ENCODE measurements at regions not wholly inside any gene's neighbourhood (a gene's known extent, or its start where the extent isn't known, plus 50 kb on each side); places are given as distances from the start of the nearest gene placed in this dataset.
A peak's percentile ranks its signal among the peaks of the same experiment; 100 is the strongest.

DNA sequence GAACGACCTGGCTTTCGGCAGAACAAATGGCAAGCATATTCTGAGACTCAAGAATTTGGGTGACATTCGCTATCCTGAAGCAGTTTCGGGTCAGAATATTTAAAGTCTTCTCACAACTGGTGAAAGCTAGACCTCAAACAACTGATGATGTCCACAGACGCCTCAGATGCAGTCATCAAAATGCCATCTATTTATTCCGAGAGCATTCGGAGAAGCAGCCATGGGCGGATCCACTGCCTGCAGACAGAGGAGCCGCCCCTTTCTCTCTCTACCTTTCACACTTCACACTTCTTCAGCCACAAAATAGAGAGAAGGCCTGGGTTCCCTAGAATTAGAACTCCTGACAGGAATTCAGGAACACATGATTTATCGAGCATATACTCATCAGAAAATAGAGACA lies 65.8 kb upstream of the CREB1 start:
- peaks cover 0 to 7% of the 10 kb centered on the region in 2 donors for H3K36me3 Mint-ChIP-seq
- ATAC-seq (replicated peaks) = no peak
- H3K27me3 Mint-ChIP-seq = no peaks in the 10 kb centered on the region
- no peak overlapping the region for H3K27ac Mint-ChIP-seq
- no peak overlapping the region for H3K4me3 Mint-ChIP-seq
- H3K4me1 Mint-ChIP-seq = peaks cover 17 to 20% of the 10 kb centered on the region in 2 donors
- no peaks in the 10 kb centered on the region for H3K9me3 Mint-ChIP-seq
- DNase-seq = no peak

DNA sequence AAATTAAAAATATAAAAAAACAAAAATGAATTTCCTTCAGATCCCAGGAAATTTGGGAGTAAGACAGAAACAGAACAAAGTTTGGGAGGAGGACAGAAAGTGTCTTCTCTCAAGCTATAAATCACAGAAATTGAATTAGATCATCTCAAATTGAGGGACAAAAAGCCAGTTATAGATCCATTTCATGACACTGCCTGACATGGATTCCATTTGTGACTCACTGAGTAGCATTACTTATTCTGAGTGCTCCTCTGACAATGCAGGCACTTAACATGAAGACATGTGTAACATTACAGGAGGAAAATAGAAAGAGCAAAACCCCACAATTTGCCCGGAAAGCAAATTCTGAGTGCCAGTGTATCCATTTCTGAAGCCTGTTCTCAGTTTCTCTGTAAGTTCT lies 63.9 kb upstream of the CREB1 start:
- Mint-ChIP-seq H3K4me3 (no peak overlapping the region), H3K36me3 (peaks cover 0 to 7% of the 10 kb centered on the region in 2 donors), H3K9me3 (no peaks in the 10 kb centered on the region), H3K4me1 (peaks cover under 1 to 9% of the 10 kb centered on the region in 2 donors), H3K27me3 (no peaks in the 10 kb centered on the region), H3K27ac (no peak overlapping the region)
- no peak for ATAC-seq (replicated peaks)
- DNase-seq = no peak

DNA sequence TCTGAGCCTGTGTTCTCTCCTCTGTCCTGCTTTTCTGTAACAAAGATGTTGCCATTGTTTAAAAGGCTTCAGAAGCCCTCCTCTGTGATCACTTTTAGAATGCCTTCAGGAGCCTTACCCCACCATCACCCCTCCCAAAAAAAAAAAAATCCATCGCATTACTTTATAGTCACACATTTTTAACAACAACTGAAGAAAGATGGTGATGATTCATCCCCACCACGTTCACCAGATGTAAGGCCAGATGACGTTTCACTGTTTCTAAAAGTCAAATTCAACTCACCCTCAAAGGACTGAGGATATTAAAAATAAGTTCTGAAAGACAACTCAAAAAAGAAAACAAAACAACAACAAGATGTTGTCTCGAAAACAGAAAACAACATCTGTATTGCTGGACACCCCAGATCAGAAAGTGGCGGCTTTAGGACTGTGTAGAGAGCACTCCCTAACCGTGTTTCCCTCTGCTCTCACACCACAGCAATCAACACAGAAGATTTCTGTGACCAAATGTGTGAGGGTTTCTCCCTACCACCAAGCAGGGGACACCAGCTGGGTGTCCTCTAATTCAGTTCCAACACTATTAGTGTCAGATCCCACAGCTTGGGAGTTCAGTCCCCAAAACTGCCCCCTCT lies 61.9 kb upstream of the CREB1 start:
- Mint-ChIP-seq H3K4me1 (peaks cover 0 to 15% of the 10 kb centered on the region in 2 donors), H3K27ac (peak overlapping the region; percentile 14), H3K9me3 (no peaks in the 10 kb centered on the region), H3K27me3 (no peaks in the 10 kb centered on the region), H3K4me3 (no peak overlapping the region), H3K36me3 (peaks cover 0 to 3% of the 10 kb centered on the region in 2 donors)
- DNase-seq = no peak
- no peak for ATAC-seq (replicated peaks)

DNA sequence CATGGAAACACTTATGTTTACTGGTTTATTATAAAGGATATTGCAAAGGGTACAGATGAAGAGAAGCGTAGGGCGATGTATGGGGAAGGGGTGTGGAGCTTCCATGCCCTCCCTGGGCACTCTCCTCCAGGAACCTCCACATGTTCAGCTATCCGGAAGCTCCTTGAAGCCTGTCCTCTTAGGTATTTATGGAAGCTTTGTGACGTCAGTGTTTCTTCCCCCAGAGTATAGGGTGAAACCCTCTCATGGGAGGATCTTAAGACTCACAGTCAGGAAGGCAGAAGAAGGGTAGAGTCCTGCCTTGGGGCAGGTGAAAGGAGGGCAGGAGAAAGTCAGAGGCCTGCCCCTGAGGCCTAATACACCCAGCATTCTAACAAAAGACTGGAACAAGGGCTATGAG lies 61.3 kb upstream of the CREB1 start:
- ATAC-seq (replicated peaks) = no peak
- Mint-ChIP-seq H3K27me3 (no peaks in the 10 kb centered on the region), H3K27ac (peak overlapping the region; percentile 37), H3K4me1 (peaks cover 0 to 16% of the 10 kb centered on the region in 2 donors), H3K4me3 (no peak overlapping the region), H3K9me3 (no peaks in the 10 kb centered on the region), H3K36me3 (peaks cover 0 to 2% of the 10 kb centered on the region in 2 donors)
- DNase-seq = no peak

DNA sequence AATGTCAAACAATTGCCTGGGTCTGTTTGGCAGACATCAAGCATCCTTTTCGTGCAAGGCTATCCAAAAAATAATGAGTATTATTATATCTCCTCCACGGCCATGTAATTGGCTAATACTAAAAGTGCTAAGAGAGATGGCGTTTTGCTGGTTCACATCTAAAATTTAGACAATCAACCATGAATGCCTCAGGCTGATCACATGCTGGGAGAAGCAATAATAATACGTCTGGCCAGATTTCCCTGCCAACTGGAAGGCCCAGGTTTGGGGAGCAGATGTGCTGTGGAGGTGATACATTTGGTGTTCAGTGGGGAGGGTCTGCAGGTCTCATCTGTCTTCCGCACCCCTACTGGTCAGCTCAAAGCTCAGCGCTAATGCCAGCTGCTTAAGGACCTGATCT lies 60.3 kb upstream of the CREB1 start:
- H3K36me3 Mint-ChIP-seq = no peaks in the 10 kb centered on the region
- no peak for ATAC-seq (replicated peaks)
- H3K4me3 Mint-ChIP-seq = no peak overlapping the region
- H3K27ac Mint-ChIP-seq = no peak overlapping the region
- H3K9me3 Mint-ChIP-seq = no peaks in the 10 kb centered on the region
- peaks cover 2 to 17% of the 10 kb centered on the region in 2 donors for H3K4me1 Mint-ChIP-seq
- no peak for DNase-seq
- H3K27me3 Mint-ChIP-seq = no peaks in the 10 kb centered on the region

DNA sequence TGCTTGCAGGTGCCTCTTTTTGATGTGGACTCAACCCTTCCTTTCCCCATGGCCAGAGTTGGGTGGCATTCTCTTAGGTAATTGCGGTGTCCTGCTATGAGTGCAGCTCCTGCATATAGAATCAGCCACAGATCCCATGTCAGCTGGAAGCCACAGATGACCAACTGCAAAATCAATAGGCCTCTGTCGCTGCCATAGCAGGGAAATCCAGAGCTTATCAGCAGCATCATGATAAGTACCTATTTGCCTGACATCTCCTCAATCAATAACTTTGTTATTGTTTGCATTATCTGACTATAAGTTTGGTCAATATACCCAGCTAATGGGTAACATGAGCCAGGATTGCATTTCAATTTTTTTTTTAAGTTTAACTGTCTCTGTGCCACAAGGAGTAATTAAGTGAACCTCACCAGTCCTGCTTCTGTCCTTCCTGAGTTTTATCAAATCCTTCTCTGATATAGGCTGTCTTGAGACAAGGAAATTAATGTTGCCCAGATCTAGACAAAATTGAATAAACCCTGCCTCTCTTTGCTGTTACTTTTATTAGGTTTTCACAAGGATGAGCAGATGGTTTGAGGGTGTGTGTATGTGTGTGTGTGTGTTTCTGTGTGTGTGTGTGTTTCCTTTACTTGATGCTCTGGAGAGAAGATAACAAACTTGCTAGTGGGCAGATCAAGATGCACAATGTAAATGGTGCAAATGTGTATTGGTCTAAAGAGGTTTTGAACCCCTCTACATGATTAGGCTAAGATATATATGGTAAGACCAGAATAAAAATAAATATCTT lies 59.6 kb upstream of the CREB1 start:
- Mint-ChIP-seq H3K4me3 (no peak overlapping the region), H3K36me3 (no peaks in the 10 kb centered on the region), H3K9me3 (no peaks in the 10 kb centered on the region), H3K4me1 (peaks cover 8 to 22% of the 10 kb centered on the region in 2 donors), H3K27me3 (no peaks in the 10 kb centered on the region), H3K27ac (no peak overlapping the region)
- ATAC-seq (replicated peaks) = no peak
- no peak for DNase-seq

DNA sequence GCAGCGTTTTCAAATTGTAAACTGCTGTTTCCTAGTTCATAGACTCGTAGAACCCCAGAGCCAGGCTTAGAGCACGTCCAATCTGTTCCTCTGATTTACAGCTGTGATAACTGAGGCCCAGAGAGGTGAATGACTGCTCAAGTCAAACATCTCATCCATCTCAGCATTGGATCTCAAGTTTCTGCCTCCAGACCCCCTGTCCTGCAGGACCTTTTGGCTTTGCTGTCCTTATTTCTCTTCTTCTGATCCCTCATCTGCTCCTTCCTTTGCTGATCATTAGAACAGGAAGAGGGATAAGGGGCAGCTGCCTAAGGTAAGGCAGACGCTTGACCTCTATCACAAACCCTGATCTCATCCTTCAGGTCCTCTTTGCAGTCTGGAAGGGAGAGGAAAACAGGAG lies 58.5 kb upstream of the CREB1 start:
- H3K9me3 Mint-ChIP-seq = no peaks in the 10 kb centered on the region
- no peak overlapping the region for H3K4me3 Mint-ChIP-seq
- DNase-seq (no peak), ATAC-seq (replicated peaks) (no peak)
- no peaks in the 10 kb centered on the region for H3K36me3 Mint-ChIP-seq
- H3K4me1 Mint-ChIP-seq = peaks cover 11 to 22% of the 10 kb centered on the region in 2 donors
- no peaks in the 10 kb centered on the region for H3K27me3 Mint-ChIP-seq
- H3K27ac Mint-ChIP-seq = no peak overlapping the region

DNA sequence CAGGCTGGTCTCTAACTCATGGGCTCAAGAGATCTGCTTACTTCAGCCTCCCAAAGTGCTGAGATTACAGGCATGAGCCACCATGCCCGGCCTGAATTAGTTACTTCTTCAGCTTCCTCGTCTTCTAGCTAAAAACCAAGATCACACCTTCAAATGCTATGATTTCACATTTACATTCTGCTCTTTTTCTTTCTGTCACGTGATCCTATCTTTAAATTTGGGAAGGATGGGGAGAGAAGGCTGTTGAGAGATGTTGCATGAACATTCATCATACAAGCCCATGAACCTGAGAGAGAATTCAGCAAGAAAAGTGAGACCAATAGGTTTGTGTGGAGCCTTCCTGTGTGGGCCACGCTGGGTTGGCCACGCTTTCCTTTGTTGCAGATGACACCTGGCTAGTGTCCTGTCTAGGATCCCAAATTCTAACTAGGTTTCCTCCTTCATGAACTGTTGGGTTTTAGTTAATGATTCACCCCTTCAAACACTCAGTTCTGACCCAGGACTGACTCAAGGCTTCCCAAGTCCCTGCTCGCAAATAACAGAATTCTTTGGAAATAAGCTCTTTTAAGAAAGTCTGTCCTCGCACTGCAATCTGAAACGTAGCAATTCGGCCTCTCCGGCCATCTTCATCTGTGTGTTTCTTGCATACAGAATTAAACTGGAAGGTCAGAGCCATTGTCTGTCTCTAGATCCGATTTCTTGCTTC lies 57.3 kb upstream of the CREB1 start:
- DNase-seq (no peak), ATAC-seq (replicated peaks) (no peak)
- no peaks in the 10 kb centered on the region for H3K36me3 Mint-ChIP-seq
- no peak overlapping the region for H3K27ac Mint-ChIP-seq
- no peaks in the 10 kb centered on the region for H3K9me3 Mint-ChIP-seq
- H3K4me1 Mint-ChIP-seq = peaks cover 11 to 22% of the 10 kb centered on the region in 2 donors
- H3K27me3 Mint-ChIP-seq = no peaks in the 10 kb centered on the region
- H3K4me3 Mint-ChIP-seq = no peak overlapping the region

DNA sequence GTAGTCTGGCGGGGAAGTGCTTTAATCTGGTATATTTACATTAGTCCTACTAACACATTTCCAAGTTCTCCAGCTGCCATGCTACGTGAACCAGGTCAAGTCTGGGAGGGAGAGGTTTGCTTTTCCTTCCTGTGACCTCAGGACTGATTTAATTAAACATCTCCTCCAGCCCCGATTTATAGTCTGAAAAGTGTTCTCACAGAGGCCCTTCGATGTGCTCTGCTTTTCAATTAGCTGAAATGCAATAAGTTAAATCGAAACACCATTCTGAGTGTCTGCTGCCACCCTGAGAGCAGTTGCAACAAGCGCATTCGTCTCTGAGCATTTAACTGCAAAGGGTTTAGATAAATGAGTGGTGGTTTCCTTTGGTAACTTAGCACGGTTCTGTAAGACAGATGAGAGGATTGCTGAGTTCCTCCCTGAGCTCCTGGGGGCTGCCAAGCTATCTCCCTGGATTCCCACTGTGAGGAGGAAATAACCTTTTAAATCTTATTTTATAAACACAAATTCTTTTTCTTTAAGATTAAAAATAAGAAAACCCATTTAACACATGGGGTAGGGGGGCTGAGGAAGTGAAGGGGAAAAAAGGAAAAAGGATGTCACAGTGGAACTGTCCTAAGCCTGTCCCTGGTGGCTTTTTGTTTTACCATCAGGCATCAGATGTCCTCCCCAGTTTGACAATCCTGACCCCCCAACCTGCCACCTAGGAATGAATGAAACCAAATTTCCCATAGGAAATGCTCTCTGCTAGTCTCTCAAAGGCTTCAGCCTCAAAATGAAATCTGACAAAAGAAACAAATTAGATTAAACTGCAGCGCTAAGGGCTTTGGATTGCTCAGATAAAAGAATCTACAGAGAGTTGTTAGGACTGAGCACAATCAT lies 56.5 kb upstream of the CREB1 start:
- H3K4me1 Mint-ChIP-seq = peaks cover 12 to 17% of the 10 kb centered on the region in 2 donors
- H3K36me3 Mint-ChIP-seq = no peaks in the 10 kb centered on the region
- H3K27ac Mint-ChIP-seq = no peak overlapping the region
- peak; percentile 86 to 91 for ATAC-seq (replicated peaks)
- H3K27me3 Mint-ChIP-seq = no peaks in the 10 kb centered on the region
- no peak overlapping the region for H3K4me3 Mint-ChIP-seq
- no peaks in the 10 kb centered on the region for H3K9me3 Mint-ChIP-seq
- peak; percentile 36 for DNase-seq

DNA sequence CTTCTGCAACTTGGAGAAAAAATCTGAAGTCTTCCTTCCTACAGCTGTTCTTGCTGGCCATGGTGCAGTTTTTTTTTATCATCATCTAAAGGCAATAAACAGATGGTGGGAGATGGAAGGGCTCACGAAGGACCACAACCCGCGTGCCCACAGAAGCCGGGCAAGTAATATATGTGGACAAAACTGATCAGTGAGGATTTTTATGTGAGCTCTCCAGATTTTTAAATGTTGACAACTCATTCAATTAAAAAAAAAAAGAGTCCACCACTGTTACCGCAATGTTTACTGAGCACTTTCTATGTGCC lies 55.9 kb upstream of the CREB1 start:
- Mint-ChIP-seq H3K4me1 (peaks cover 15 to 18% of the 10 kb centered on the region in 2 donors), H3K9me3 (no peaks in the 10 kb centered on the region), H3K27ac (no peak overlapping the region), H3K27me3 (no peaks in the 10 kb centered on the region), H3K4me3 (no peak overlapping the region), H3K36me3 (no peaks in the 10 kb centered on the region)
- ATAC-seq (replicated peaks) (no peak), DNase-seq (no peak)

DNA sequence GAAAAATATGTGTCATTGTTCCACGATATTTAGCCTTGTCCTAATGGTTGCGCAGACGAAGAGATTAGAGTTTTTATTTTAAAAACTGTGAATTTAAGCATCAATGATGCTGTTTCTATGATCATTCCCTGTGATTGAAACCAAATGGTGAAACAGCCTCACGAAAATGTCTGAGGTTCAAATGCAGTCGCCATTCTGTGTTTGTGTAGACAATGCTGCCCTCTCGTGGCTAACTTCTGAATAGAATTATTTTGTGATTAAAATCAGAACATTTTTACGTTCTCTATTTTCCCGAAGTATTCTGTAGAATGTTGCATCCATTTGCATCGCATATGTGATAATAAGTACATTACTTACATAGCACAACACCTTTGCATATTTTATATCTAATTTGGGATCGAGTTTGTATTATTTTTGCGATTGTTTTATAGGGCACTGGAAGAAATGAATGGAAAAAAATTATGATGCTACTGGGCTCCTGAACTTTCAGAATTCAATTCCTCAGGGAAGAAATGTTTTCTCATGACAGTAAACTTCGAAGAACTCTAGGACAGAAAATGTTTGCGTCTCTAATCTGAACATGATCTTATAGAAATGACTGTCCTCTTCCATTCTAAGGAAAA lies 54.8 kb upstream of the CREB1 start:
- no peaks in the 10 kb centered on the region for H3K9me3 Mint-ChIP-seq
- H3K36me3 Mint-ChIP-seq = no peaks in the 10 kb centered on the region
- no peaks in the 10 kb centered on the region for H3K27me3 Mint-ChIP-seq
- peak overlapping the region in 1 of 2 donors; percentile 13 for H3K4me3 Mint-ChIP-seq
- DNase-seq = no peak
- H3K27ac Mint-ChIP-seq = no peak overlapping the region
- ATAC-seq (replicated peaks) = peak in 1 of 2 donors; percentile 33
- peaks cover 15 to 24% of the 10 kb centered on the region in 2 donors for H3K4me1 Mint-ChIP-seq

DNA sequence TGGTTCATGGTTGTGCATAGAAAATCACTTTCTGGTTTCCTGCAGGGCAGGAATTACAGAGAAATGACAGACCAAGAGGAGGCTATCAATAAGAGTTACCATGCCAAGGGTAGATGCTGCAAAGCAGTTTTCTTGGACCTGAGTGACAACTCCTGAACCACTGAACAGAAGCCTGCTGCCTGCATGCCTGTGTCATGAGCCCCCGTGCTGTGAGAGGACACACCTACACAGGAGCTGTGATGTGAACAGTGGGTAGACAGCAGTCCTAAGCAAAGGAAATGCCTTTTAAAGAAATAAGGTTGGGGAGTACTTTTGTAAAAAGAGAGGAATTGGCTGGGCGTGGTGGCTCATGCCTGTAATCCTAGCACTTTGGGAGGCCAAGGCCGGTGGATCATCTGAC lies 54.2 kb upstream of the CREB1 start:
- H3K27me3 Mint-ChIP-seq = no peaks in the 10 kb centered on the region
- DNase-seq = no peak
- no peak for ATAC-seq (replicated peaks)
- peaks cover 15 to 24% of the 10 kb centered on the region in 2 donors for H3K4me1 Mint-ChIP-seq
- H3K36me3 Mint-ChIP-seq = no peaks in the 10 kb centered on the region
- H3K9me3 Mint-ChIP-seq = no peaks in the 10 kb centered on the region
- no peak overlapping the region for H3K4me3 Mint-ChIP-seq
- no peak overlapping the region for H3K27ac Mint-ChIP-seq

DNA sequence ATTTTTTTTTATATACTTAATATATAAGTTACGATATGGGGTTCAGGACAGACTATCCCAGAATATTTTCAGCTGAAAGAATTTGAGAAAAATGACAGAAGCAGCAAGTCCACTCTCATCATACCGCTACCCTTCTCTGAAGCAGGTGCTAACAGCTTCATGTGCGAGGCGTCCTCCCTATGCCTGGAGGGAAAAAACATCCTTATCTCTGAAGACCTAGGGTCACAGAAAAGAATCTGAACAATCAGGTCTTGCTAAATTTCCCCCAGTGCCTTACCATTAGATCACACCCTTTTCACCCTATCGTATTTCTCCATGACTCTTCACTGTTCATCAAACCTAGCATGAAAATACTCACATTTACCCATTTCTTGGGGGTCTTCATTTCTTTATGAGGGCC lies 51.9 kb upstream of the CREB1 start:
- no peaks in the 10 kb centered on the region for H3K9me3 Mint-ChIP-seq
- ATAC-seq (replicated peaks) (no peak), DNase-seq (no peak)
- no peak overlapping the region for H3K27ac Mint-ChIP-seq
- no peak overlapping the region for H3K4me3 Mint-ChIP-seq
- H3K4me1 Mint-ChIP-seq = peaks cover 14 to 40% of the 10 kb centered on the region in 2 donors
- H3K36me3 Mint-ChIP-seq = no peaks in the 10 kb centered on the region
- H3K27me3 Mint-ChIP-seq = no peaks in the 10 kb centered on the region

DNA sequence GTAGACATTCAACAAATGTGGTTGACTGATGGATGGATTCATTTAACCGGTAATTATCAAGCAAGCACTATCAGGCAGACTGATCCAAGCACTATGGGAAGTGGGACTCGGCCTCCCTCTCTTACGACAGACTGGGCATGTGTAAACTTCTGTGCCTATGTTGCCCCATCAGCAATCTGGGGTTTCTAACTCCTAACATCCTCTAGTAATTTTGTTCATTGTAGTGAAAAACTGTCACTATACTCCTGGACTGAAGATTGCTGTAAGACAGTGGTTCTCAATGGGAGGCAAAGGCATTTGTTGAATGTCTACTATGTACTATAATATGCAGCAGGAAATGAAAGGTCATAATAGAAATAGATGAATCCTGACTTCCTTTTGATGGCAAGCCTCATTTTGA lies 51.2 kb upstream of the CREB1 start:
- DNase-seq (no peak), ATAC-seq (replicated peaks) (no peak)
- no peaks in the 10 kb centered on the region for H3K27me3 Mint-ChIP-seq
- no peak overlapping the region for H3K4me3 Mint-ChIP-seq
- no peaks in the 10 kb centered on the region for H3K36me3 Mint-ChIP-seq
- no peaks in the 10 kb centered on the region for H3K9me3 Mint-ChIP-seq
- peaks cover 12 to 44% of the 10 kb centered on the region in 2 donors for H3K4me1 Mint-ChIP-seq
- H3K27ac Mint-ChIP-seq = no peak overlapping the region
